SU-DHL-6 (cell line): ENCODE measurements at regions not wholly inside any gene's neighbourhood (a gene's known extent, or its start where the extent isn't known, plus 50 kb on each side); places are given as distances from the start of the nearest gene placed in this dataset.

ENCODE experiments used
- H2AFZ ChIP-seq: fragments of 200-600 bp; sonication (generic); 2 replicates; pipeline ENCODE4 v1.6.1; 2014; ENCODE audit warnings: low read depth, mild to moderate bottlenecking, moderate library complexity, mixed read lengths, antibody characterized with exemption, low read length; ENCODE audit not compliant: severe bottlenecking
- H3F3A ChIP-seq: fragments of 200-600 bp; shearing (Covaris generic); 2 replicates; pipeline ENCODE4 v1.6.0; 2016; ENCODE audit warnings: antibody characterized with exemption, mild to moderate bottlenecking; ENCODE audit not compliant: insufficient read depth
- H3K27ac ChIP-seq: fragments of 200-600 bp; sonication (generic); 2 replicates; pipeline ENCODE4 v1.5.1; 2016; ENCODE audit warnings: low read depth, mild to moderate bottlenecking, low read length, moderate library complexity, mixed read lengths
- H3K27me3 ChIP-seq: fragments of 200-600 bp; sonication (generic), shearing (Covaris generic); 2 replicates; pipeline ENCODE4 v1.6.0; 2014; ENCODE audit warnings: mild to moderate bottlenecking, low read length
- H3K36me3 ChIP-seq: fragments of 200-600 bp; sonication (generic); 2 replicates; pipeline ENCODE4 v1.6.1; 2014; ENCODE audit warnings: mild to moderate bottlenecking, low read length, mixed read lengths
- H3K4me2 ChIP-seq: fragments of 300-600, 200-600 bp; shearing (Covaris generic), sonication (generic); 2 replicates; pipeline ENCODE4 v1.6.0; 2014; ENCODE audit warnings: low read length, low read depth, mild to moderate bottlenecking; ENCODE audit not compliant: poor library complexity, severe bottlenecking
- H3K4me3 ChIP-seq: fragments of 200-600 bp; sonication (generic); 2 replicates; pipeline ENCODE4 v1.5.1; 2014; ENCODE audit warnings: antibody characterized with exemption, low read length, mild to moderate bottlenecking, mixed read lengths; ENCODE audit not compliant: insufficient read depth, poor library complexity, severe bottlenecking
- H3K79me2 ChIP-seq: fragments of 200-600 bp; sonication (generic); 2 replicates; pipeline ENCODE4 v1.6.1; 2014; ENCODE audit warnings: mild to moderate bottlenecking, low read length, moderate library complexity; ENCODE audit not compliant: insufficient read depth
- H3K9ac ChIP-seq: fragments of 200-600 bp; sonication (generic); 2 replicates; pipeline ENCODE4 v1.7.0; 2014; ENCODE audit warnings: mild to moderate bottlenecking, low read length
- H3K9me2 ChIP-seq: fragments of 200-600 bp; sonication (generic); replicated peaks from 2 replicates; pipeline ENCODE4 v1.6.1; 2014; ENCODE audit warnings: low read length; ENCODE audit not compliant: insufficient read depth
- H3K9me3 ChIP-seq: fragments of 200-600 bp; sonication (generic); 2 replicates; pipeline ENCODE4 v1.6.1; 2014; ENCODE audit warnings: low read length, mixed read lengths; ENCODE audit not compliant: insufficient read depth
- H4K20me1 ChIP-seq: fragments of 200-600 bp; sonication (generic); 2 replicates; pipeline ENCODE4 v1.6.1; 2014; ENCODE audit warnings: low read depth, mild to moderate bottlenecking, antibody characterized with exemption, low read length, moderate library complexity, mixed read lengths
- EZH2phosphoT487 ChIP-seq: fragments of 200-600 bp; sonication (generic), shearing (Covaris generic); conservative IDR thresholded peaks from 2 replicates; pipeline ENCODE4 v1.6.1; 2018; ENCODE audit warnings: mild to moderate bottlenecking, antibody characterized with exemption, low read length, moderate library complexity, mixed read lengths
- TF ChIP-seq, protein P1 (sequence below): fragments of 200-600 bp; sonication (generic); IDR thresholded peaks from one replicate; pipeline ENCODE4 v1.5.1; 2017; ENCODE audit warnings: antibody characterized with exemption, mild to moderate bottlenecking, low read length, moderate library complexity; ENCODE audit not compliant: insufficient read depth, poor library complexity, severe bottlenecking

DNA sequence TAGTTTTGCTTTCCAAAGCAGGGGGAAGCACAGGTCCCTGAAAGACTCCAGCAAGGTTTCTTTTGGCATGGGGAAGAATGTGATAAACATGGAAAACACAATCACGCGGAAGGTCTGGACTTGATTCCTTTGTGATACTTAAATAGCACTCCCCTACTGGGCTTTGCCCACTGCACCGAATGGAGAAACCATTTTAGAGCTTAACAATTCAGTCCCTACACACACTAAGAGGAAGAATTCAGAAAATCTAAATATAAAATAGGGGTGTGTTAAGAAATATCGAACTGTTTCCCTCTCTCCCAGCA, 71.4 kb upstream of the NHSL1 start:
- Histone ChIP-seq H3F3A (no peaks in the 10 kb centered on the region), H3K9ac (no peak overlapping the region), H2AFZ (no peak overlapping the region), H3K4me3 (no peak overlapping the region), H3K36me3 (no peaks in the 10 kb centered on the region), H3K9me3 (no peaks in the 10 kb centered on the region), H3K79me2 (no peaks in the 10 kb centered on the region), H3K27ac (no peak overlapping the region), H3K27me3 (no peaks in the 10 kb centered on the region), H4K20me1 (no peaks in the 10 kb centered on the region), H3K4me2 (no peak overlapping the region), H3K9me2 (no peaks in the 10 kb centered on the region)
- TF ChIP-seq, protein P1, sequence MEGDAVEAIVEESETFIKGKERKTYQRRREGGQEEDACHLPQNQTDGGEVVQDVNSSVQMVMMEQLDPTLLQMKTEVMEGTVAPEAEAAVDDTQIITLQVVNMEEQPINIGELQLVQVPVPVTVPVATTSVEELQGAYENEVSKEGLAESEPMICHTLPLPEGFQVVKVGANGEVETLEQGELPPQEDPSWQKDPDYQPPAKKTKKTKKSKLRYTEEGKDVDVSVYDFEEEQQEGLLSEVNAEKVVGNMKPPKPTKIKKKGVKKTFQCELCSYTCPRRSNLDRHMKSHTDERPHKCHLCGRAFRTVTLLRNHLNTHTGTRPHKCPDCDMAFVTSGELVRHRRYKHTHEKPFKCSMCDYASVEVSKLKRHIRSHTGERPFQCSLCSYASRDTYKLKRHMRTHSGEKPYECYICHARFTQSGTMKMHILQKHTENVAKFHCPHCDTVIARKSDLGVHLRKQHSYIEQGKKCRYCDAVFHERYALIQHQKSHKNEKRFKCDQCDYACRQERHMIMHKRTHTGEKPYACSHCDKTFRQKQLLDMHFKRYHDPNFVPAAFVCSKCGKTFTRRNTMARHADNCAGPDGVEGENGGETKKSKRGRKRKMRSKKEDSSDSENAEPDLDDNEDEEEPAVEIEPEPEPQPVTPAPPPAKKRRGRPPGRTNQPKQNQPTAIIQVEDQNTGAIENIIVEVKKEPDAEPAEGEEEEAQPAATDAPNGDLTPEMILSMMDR: no peak
- no peak for TF ChIP-seq EZH2phosphoT487

DNA sequence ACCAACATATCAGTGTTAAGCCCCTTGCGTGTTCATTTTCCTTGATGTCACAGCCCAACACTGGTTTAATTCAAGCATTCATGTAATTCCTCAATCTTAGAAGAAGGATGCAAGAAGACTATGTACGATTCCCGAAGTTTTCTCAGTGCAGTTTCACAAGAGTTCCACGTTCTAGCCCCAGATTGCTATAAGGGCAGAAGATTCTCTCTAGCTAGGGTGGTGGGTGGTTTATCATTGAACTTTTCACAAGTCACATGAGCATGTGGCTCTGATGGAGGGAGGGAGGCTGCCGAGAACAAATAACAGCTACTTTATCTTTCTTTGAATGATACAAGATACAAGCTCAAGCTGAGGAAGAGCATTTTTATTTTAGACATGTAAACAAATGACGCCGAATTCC, 71.9 kb upstream of the NHSL1 start:
- Histone ChIP-seq H3K4me3 (no peak overlapping the region), H3F3A (no peaks in the 10 kb centered on the region), H3K27ac (no peak overlapping the region), H3K4me2 (no peak overlapping the region), H2AFZ (no peak overlapping the region), H3K27me3 (no peaks in the 10 kb centered on the region), H3K79me2 (no peaks in the 10 kb centered on the region), H3K9me2 (no peaks in the 10 kb centered on the region), H4K20me1 (no peaks in the 10 kb centered on the region), H3K9me3 (no peaks in the 10 kb centered on the region), H3K36me3 (no peaks in the 10 kb centered on the region), H3K9ac (no peak overlapping the region)
- no peak for TF ChIP-seq EZH2phosphoT487
- TF ChIP-seq, protein P1: no peak

DNA sequence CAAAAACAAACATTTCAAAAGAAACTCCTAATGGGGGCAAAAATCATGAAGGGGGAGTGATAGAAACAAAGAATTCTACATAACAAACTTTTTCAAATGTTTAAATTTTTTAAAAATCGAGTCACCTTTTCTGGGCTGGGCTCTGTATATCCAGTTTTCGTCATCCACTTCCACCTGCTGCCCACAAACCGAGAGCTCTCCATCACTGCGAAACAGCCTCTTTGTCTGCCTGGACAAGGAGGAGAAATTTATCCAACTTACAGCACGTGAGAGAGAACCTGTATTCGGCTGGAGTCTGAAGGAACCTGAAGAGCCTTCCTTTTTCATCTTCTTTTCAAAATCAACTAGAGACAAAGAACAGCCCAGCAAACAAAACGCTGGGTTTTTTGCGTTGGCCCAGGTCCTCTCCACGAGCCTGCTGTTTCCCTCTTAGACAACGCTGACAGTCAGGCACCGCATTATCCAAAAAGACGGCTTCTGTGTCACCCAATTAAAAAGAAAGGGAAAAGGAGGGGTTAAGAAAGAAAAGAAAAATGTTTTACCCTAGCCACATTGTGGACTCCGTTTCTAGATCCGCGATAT, 72.4 kb upstream of the NHSL1 start:
- H3F3A ChIP-seq: no peaks in the 10 kb centered on the region
- H2AFZ ChIP-seq: no peak overlapping the region
- H3K4me3 ChIP-seq: no peak overlapping the region
- H4K20me1 ChIP-seq: no peaks in the 10 kb centered on the region
- H3K79me2 ChIP-seq: no peaks in the 10 kb centered on the region
- H3K4me2 ChIP-seq: no peak overlapping the region
- no peak overlapping the region for H3K27ac ChIP-seq
- H3K9me3 ChIP-seq: no peaks in the 10 kb centered on the region
- no peaks in the 10 kb centered on the region for H3K27me3 ChIP-seq
- no peak overlapping the region for H3K9ac ChIP-seq
- TF ChIP-seq, protein P1: no peak
- TF ChIP-seq EZH2phosphoT487: no peak
- no peaks in the 10 kb centered on the region for H3K36me3 ChIP-seq
- no peaks in the 10 kb centered on the region for H3K9me2 ChIP-seq
